DMS 273 (cell line): ENCODE measurements at regions not wholly inside any gene's neighbourhood (a gene's known extent, or its start where the extent isn't known, plus 50 kb on each side); places are given as distances from the start of the nearest gene placed in this dataset.
"Not testable (repeated sequence)": the region's sequence is repeated elsewhere in the genome, so short reads cannot be mapped to it uniquely, and the experiment has no call there.

Experiments used
- DNase-seq: peaks from one replicate; lab custom pipeline; 2025; ENCODE audit not compliant: unreplicated experiment; lab: John Stamatoyannopoulos, UW

- DNase-seq = no peak
Observed at GRCh38 chr12:129959889-129960288, 56.1 kb upstream of the TMEM132D start.

GRCh38 chr12:129961091-129961490, 57.3 kb upstream of the TMEM132D start:
- DNase-seq = no peak

GRCh38 chr12:129961856-129962255, 58.0 kb upstream of the TMEM132D start:
- no peak for DNase-seq

GRCh38 chr12:129964300-129964699, 60.5 kb upstream of the TMEM132D start:
- DNase-seq = no peak

GRCh38 chr12:129964826-129965457, 61.1 kb upstream of the TMEM132D start:
- no peak for DNase-seq

GRCh38 chr12:129966146-129966995, 62.5 kb upstream of the TMEM132D start:
- no peak for DNase-seq

GRCh38 chr12:129971721-129972120, 67.9 kb upstream of the TMEM132D start:
- no peak for DNase-seq

- DNase-seq = no peak
Observed at GRCh38 chr12:129973236-129973961, 69.6 kb upstream of the TMEM132D start.

GRCh38 chr12:129984106-129984505, 80.3 kb upstream of the TMEM132D start:
- no peak for DNase-seq

- no peak for DNase-seq
Observed at GRCh38 chr12:129987841-129988240, 84.0 kb upstream of the TMEM132D start.

GRCh38 chr12:129994634-129995033, 90.8 kb upstream of the TMEM132D start:
- DNase-seq = no peak

- DNase-seq = no peak
Observed at GRCh38 chr12:129997239-129997638, 93.4 kb upstream of the TMEM132D start.

- DNase-seq = not testable (repeated sequence)
Observed at GRCh38 chr12:130004310-130004877, 100.6 kb upstream of the TMEM132D start.

- DNase-seq = no peak
Observed at GRCh38 chr12:130007771-130008170, 103.9 kb upstream of the TMEM132D start.

- no peak for DNase-seq
Observed at GRCh38 chr12:130008241-130008640, 104.4 kb upstream of the TMEM132D start.

GRCh38 chr12:130009961-130010360, 106.1 kb upstream of the TMEM132D start:
- DNase-seq = no peak

- DNase-seq = no peak
Observed at GRCh38 chr12:130011611-130012385, 108.0 kb upstream of the TMEM132D start.

GRCh38 chr12:130013771-130014484, 110.1 kb upstream of the TMEM132D start:
- peak; percentile 71 for DNase-seq

- peak; percentile 19 for DNase-seq
Observed at GRCh38 chr12:130014485-130014807, 110.6 kb upstream of the TMEM132D start.

- no peak for DNase-seq
Observed at GRCh38 chr12:130016194-130016593, 112.4 kb upstream of the TMEM132D start.
